OCI-LY3 (cell line): ENCODE measurements at regions not wholly inside any gene's neighbourhood (a gene's known extent, or its start where the extent isn't known, plus 50 kb on each side); places are given as distances from the start of the nearest gene placed in this dataset.

Source experiments
- H2AFZ ChIP-seq: fragments of 200-600, 300-600 bp; shearing (Covaris generic); 2 replicates; pipeline ENCODE4 v1.6.0; 2014; ENCODE audit warnings: antibody characterized with exemption, low read depth, low read length
- H3K27ac ChIP-seq: fragments of 200-600, 300-600 bp; sonication (generic); 2 replicates; pipeline ENCODE4 v1.5.1; 2014; ENCODE audit warnings: mild to moderate bottlenecking, low read length, moderate library complexity, mixed read lengths
- H3K27me3 ChIP-seq: fragments of 200-600, 300-600 bp; sonication (generic); 2 replicates; pipeline ENCODE4 v1.6.1; 2014; ENCODE audit warnings: low read depth, low read length, mixed read lengths
- H3K36me3 ChIP-seq: fragments of 200-600, 300-600 bp; sonication (generic); replicated peaks from 2 replicates; pipeline ENCODE3; 2014; ENCODE audit warnings: low read depth, low read length, mixed read lengths
- H3K4me1 ChIP-seq: fragments of 300-600, 200-600 bp; sonication (generic); 2 replicates; pipeline ENCODE4 v1.6.1; 2014; ENCODE audit warnings: low read length, mixed read lengths
- H3K4me2 ChIP-seq: fragments of 200-600, 300-600 bp; sonication (generic); 2 replicates; pipeline ENCODE4 v1.6.1; 2014; ENCODE audit warnings: low read length, mixed read lengths
- H3K4me3 ChIP-seq: fragments of 300-600, 200-600 bp; sonication (generic); 2 replicates; pipeline ENCODE4 v1.5.1; 2014; ENCODE audit warnings: antibody characterized with exemption, mild to moderate bottlenecking, low read length, moderate library complexity
- H3K79me2 ChIP-seq: fragments of 300-600, 200-600 bp; shearing (Covaris generic); 2 replicates; pipeline ENCODE4 v1.6.1; 2014; ENCODE audit warnings: mild to moderate bottlenecking, low read length, mixed read lengths
- H3K9ac ChIP-seq: fragments of 300-600, 200-600 bp; shearing (Covaris generic); 2 replicates; pipeline ENCODE4 v1.6.0; 2014; ENCODE audit warnings: mild to moderate bottlenecking, low read length, moderate library complexity
- H3K9me3 ChIP-seq: fragments of 200-600, 300-600 bp; shearing (Covaris generic); 2 replicates; pipeline ENCODE4 v1.6.1; 2014; ENCODE audit warnings: low read length, mixed read lengths; ENCODE audit not compliant: insufficient read depth
- H4K20me1 ChIP-seq: fragments of 200-600, 300-600 bp; sonication (generic); 2 replicates; pipeline ENCODE4 v1.6.1; 2016; ENCODE audit warnings: low read length, mixed read lengths; ENCODE audit not compliant: insufficient read depth
- CTCF ChIP-seq: fragments of 200-600, 300-600 bp; sonication (generic); IDR thresholded peaks from 2 replicates; pipeline ENCODE4 v1.5.1; 2014; ENCODE audit warnings: antibody characterized with exemption, low read length, low read depth
- EZH2phosphoT487 ChIP-seq: fragments of 200-600 bp; shearing (Covaris generic); IDR thresholded peaks from 2 replicates; pipeline ENCODE4 v1.6.1; 2018; ENCODE audit warnings: antibody characterized with exemption, mixed run types, low read depth

GRCh38 chr6:1487239-1487638, 97.9 kb downstream of the FOXF2 start:
- H3K27ac ChIP-seq, result no peak overlapping the region
- no peak overlapping the region for H3K4me2 ChIP-seq
- no peaks in the 10 kb centered on the region for H3K9me3 ChIP-seq
- no peak overlapping the region for H2AFZ ChIP-seq
- H3K79me2 ChIP-seq, result no peaks in the 10 kb centered on the region
- H3K9ac ChIP-seq, result no peak overlapping the region
- no peak overlapping the region for H3K4me3 ChIP-seq
- TF ChIP-seq EZH2phosphoT487, result no peak
- TF ChIP-seq CTCF, result no peak
- H3K27me3 ChIP-seq, result no peaks in the 10 kb centered on the region
- H4K20me1 ChIP-seq, result no peaks in the 10 kb centered on the region
- H3K36me3 ChIP-seq, result no peaks in the 10 kb centered on the region
- H3K4me1 ChIP-seq, result peaks cover 37% of the 10 kb centered on the region

- Histone ChIP-seq H3K9me3 (no peaks in the 10 kb centered on the region), H3K9ac (no peak overlapping the region), H3K27ac (no peak overlapping the region), H3K27me3 (no peaks in the 10 kb centered on the region), H3K36me3 (no peaks in the 10 kb centered on the region), H2AFZ (no peak overlapping the region), H3K79me2 (no peaks in the 10 kb centered on the region), H3K4me3 (no peak overlapping the region), H4K20me1 (no peaks in the 10 kb centered on the region), H3K4me2 (no peak overlapping the region), H3K4me1 (peaks cover 8% of the 10 kb centered on the region)
- TF ChIP-seq CTCF (no peak), EZH2phosphoT487 (no peak)
Measured at GRCh38 chr6:1491025-1491424, 101.6 kb downstream of the FOXF2 start.

GRCh38 chr6:1491591-1492319, 102.4 kb downstream of the FOXF2 start:
- TF ChIP-seq CTCF, result no peak
- no peak for TF ChIP-seq EZH2phosphoT487
- no peak overlapping the region for H3K9ac ChIP-seq
- no peak overlapping the region for H3K4me2 ChIP-seq
- no peaks in the 10 kb centered on the region for H3K27me3 ChIP-seq
- no peak overlapping the region for H3K27ac ChIP-seq
- peaks cover 1% of the 10 kb centered on the region for H3K4me1 ChIP-seq
- no peak overlapping the region for H3K4me3 ChIP-seq
- H3K36me3 ChIP-seq, result no peaks in the 10 kb centered on the region
- no peaks in the 10 kb centered on the region for H3K79me2 ChIP-seq
- no peaks in the 10 kb centered on the region for H4K20me1 ChIP-seq
- no peak overlapping the region for H2AFZ ChIP-seq
- H3K9me3 ChIP-seq, result no peaks in the 10 kb centered on the region

GRCh38 chr6:1494671-1495070, 105.3 kb downstream of the FOXF2 start:
- Histone ChIP-seq H3K9ac (no peak overlapping the region), H3K4me1 (no peaks in the 10 kb centered on the region), H3K4me2 (no peak overlapping the region), H3K36me3 (no peaks in the 10 kb centered on the region), H3K4me3 (no peak overlapping the region), H3K27ac (no peak overlapping the region), H3K27me3 (no peaks in the 10 kb centered on the region), H3K79me2 (no peaks in the 10 kb centered on the region), H3K9me3 (no peaks in the 10 kb centered on the region), H2AFZ (no peak overlapping the region), H4K20me1 (no peaks in the 10 kb centered on the region)
- TF ChIP-seq CTCF (no peak), EZH2phosphoT487 (no peak)
